B cell (primary cell): ENCODE measurements at regions not wholly inside any gene's neighbourhood (a gene's known extent, or its start where the extent isn't known, plus 50 kb on each side); places are given as distances from the start of the nearest gene placed in this dataset.

Source experiments
- ATAC-seq: fragments of 200-7000 bp; cut with Tn5 transposase; one replicate; pipeline ENCODE4 v1.10.0; 2021; ENCODE audit warnings: low read depth, mild to moderate bottlenecking, moderate number of reproducible peaks, moderate library complexity
- CTCF ChIA-PET: fragments of 350-600 bp; sonication (Branson Sonifier 250); formaldehyde crosslinking; loops from one replicate; lab custom pipeline; 2021; ENCODE audit warnings: antibody characterized with exemption, inconsistent platforms; lab: Charles Lee
- POLR2A ChIA-PET: fragments of 350-600 bp; sonication (Branson Sonifier 250); formaldehyde crosslinking; loops from one replicate; lab custom pipeline; 2021; ENCODE audit warnings: antibody characterized with exemption; lab: Charles Lee
- DNase-seq: peaks from one replicate; pipeline ENCODE4 v3.0.0; 2013
- H2AFZ ChIP-seq: 2 replicates; pipeline ENCODE4 v1.6.1; 2012; ENCODE audit warnings: mild to moderate bottlenecking, low read depth, low read length; ENCODE audit not compliant: insufficient read depth, poor library complexity, severe bottlenecking
- H3K27ac ChIP-seq, 2 donors: 1 replicate in 1 of 2; 2 replicates in 1 of 2; pipeline ENCODE4 v1.5.1; 2012 to 2013; ENCODE audit warnings: low read length in 2 of 2, mild to moderate bottlenecking in 2 of 2, moderate library complexity in 1 of 2
- H3K27me3 ChIP-seq, 4 experiments: fragments of 200-600 bp in 1 of 4; sonication (generic) in 1 of 4; replicated peaks in 1 of 4; 1 replicate in 2 of 4; 2 replicates in 2 of 4; pipeline versions ENCODE4 v1.6.1 to v1.7.0; 2013 to 2016; ENCODE audit warnings: low read length in 3 of 4, mild to moderate bottlenecking in 2 of 4, mixed read lengths in 1 of 4, moderate library complexity in 1 of 4; ENCODE audit not compliant: insufficient read depth in 4 of 4, control insufficient read depth in 3 of 4; ENCODE audit errors: control extremely low read depth in 1 of 4
- H3K36me3 ChIP-seq, 2 experiments: replicated peaks in 1 of 2; 1 replicate in 1 of 2; 2 replicates in 1 of 2; pipeline versions ENCODE4 v1.6.1 to v1.7.1; 2013; ENCODE audit warnings: low read length in 1 of 2; ENCODE audit not compliant: insufficient read depth in 2 of 2, control insufficient read depth in 1 of 2; ENCODE audit errors: control extremely low read depth in 1 of 2, extremely low read depth in 1 of 2
- H3K4me1 ChIP-seq, 2 donors: fragments of 200-600 bp in 1 of 2; sonication (generic) in 1 of 2; 1 replicate in 1 of 2; 2 replicates in 1 of 2; pipeline versions ENCODE4 v1.5.1 to v1.6.1; 2013 to 2017; ENCODE audit warnings: low read length in 2 of 2; ENCODE audit not compliant: control insufficient read depth in 2 of 2, insufficient read depth in 2 of 2
- H3K4me2 ChIP-seq: replicated peaks from 2 replicates; pipeline ENCODE3; 2012; ENCODE audit warnings: mild to moderate bottlenecking, low read depth, low read length; ENCODE audit not compliant: poor library complexity, severe bottlenecking
- H3K4me3 ChIP-seq, 5 experiments: fragments of 200-600 bp in 1 of 5; sonication (generic) in 1 of 5; 1 replicate in 3 of 5; 2 replicates in 2 of 5; pipeline versions ENCODE4 v1.5.1 to v1.7.0; 2011 to 2016; ENCODE audit warnings: low read length in 4 of 5, mild to moderate bottlenecking in 4 of 5, low read depth in 2 of 5, control low read depth in 1 of 5, moderate library complexity in 1 of 5; ENCODE audit not compliant: insufficient read depth in 1 of 5; ENCODE audit errors: control extremely low read depth in 1 of 5, extremely low read depth in 1 of 5
- H3K79me2 ChIP-seq: fragments of 200-600 bp; sonication (generic); one replicate; pipeline ENCODE4 v1.6.0; 2016; ENCODE audit warnings: low read length; ENCODE audit not compliant: control insufficient read depth, insufficient read depth
- H3K9ac ChIP-seq: fragments of 200-600 bp; sonication (generic); 2 replicates; pipeline ENCODE4 v1.6.1; 2017; ENCODE audit warnings: mild to moderate bottlenecking, low read length, moderate library complexity
- H3K9me3 ChIP-seq, 3 donors: one replicate each; pipeline versions ENCODE4 v1.6.1 to v1.7.1; 2013; ENCODE audit warnings: low read length in 2 of 3; ENCODE audit not compliant: control insufficient read depth in 2 of 3, insufficient read depth in 1 of 3; ENCODE audit errors: control extremely low read depth in 1 of 3
- H4K20me1 ChIP-seq: 2 replicates; pipeline ENCODE4 v1.6.0; 2012; ENCODE audit warnings: mild to moderate bottlenecking, low read length; ENCODE audit not compliant: insufficient read depth, control insufficient read depth, poor library complexity, severe bottlenecking
- H3K27ac Mint-ChIP-seq: one replicate; pipeline ENCODE4 v1.8.0; 2021; ENCODE audit warnings: mixed read lengths
- H3K27me3 Mint-ChIP-seq: one replicate; pipeline ENCODE4 v1.8.0; 2021; ENCODE audit warnings: mixed read lengths
- H3K4me1 Mint-ChIP-seq: one replicate; pipeline ENCODE4 v1.8.0; 2021; ENCODE audit warnings: mixed read lengths
- H3K4me3 Mint-ChIP-seq: one replicate; pipeline ENCODE4 v1.8.0; 2021; ENCODE audit warnings: mixed read lengths
- H3K9me3 Mint-ChIP-seq: one replicate; pipeline ENCODE4 v1.8.0; 2022; ENCODE audit warnings: mixed read lengths; ENCODE audit not compliant: insufficient read depth
- EZH2 ChIP-seq: IDR thresholded peaks from 2 replicates; pipeline ENCODE4 v1.6.1; 2012; ENCODE audit warnings: borderline replicate concordance, low read depth, mild to moderate bottlenecking, moderate library complexity, low read length; ENCODE audit not compliant: insufficient read depth, poor library complexity, severe bottlenecking
- WGBS: methylation state at CpG from one replicate; pipeline ENCODE4 v1.1.5; 2013; ENCODE audit warnings: missing lambda C conversion rate; ENCODE audit not compliant: insufficient coverage; 5-methylcytosine and 5-hydroxymethylcytosine counted together
- intact Hi-C: fragments of 100-400 bp; cut with micrococcal nuclease; formaldehyde crosslinking; loops from one replicate; pipeline ENCODE4 v1.10.0; 2022
- TF ChIP-seq, protein P1 (sequence below): fragments of 200-600 bp; IDR thresholded peaks from one replicate; pipeline ENCODE4 v1.8.0; 2022; ENCODE audit warnings: antibody characterized with exemption, mild to moderate bottlenecking

GRCh38 chr4:56208103-56208502 lies 179.2 kb downstream of the AASDH start:
- H3K36me3 ChIP-seq = no peaks in the 10 kb centered on the region
- ChIA-PET POLR2A (no interaction called here), CTCF (no interaction called here)
- Mint-ChIP-seq H3K27ac (no peak overlapping the region), H3K4me3 (no peak overlapping the region), H3K4me1 (no peaks in the 10 kb centered on the region), H3K9me3 (peaks cover 8% of the 10 kb centered on the region), H3K27me3 (no peaks in the 10 kb centered on the region)
- H3K4me3 ChIP-seq = no peak overlapping the region
- H3K9me3 ChIP-seq = peaks cover 2 to 11% (median 8%) of the 10 kb centered on the region in 3 donors
- H3K79me2 ChIP-seq = no peaks in the 10 kb centered on the region
- H3K4me1 ChIP-seq = no peaks in the 10 kb centered on the region
- TF ChIP-seq EZH2 = no peak
- TF ChIP-seq, protein P1, sequence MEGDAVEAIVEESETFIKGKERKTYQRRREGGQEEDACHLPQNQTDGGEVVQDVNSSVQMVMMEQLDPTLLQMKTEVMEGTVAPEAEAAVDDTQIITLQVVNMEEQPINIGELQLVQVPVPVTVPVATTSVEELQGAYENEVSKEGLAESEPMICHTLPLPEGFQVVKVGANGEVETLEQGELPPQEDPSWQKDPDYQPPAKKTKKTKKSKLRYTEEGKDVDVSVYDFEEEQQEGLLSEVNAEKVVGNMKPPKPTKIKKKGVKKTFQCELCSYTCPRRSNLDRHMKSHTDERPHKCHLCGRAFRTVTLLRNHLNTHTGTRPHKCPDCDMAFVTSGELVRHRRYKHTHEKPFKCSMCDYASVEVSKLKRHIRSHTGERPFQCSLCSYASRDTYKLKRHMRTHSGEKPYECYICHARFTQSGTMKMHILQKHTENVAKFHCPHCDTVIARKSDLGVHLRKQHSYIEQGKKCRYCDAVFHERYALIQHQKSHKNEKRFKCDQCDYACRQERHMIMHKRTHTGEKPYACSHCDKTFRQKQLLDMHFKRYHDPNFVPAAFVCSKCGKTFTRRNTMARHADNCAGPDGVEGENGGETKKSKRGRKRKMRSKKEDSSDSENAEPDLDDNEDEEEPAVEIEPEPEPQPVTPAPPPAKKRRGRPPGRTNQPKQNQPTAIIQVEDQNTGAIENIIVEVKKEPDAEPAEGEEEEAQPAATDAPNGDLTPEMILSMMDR = no peak
- H3K9ac ChIP-seq = no peak overlapping the region
- H3K27ac ChIP-seq = no peak overlapping the region
- ATAC-seq (no peak), DNase-seq (no peak)
- intact Hi-C loops = no loop called here
- no peaks in the 10 kb centered on the region for H4K20me1 ChIP-seq
- H3K27me3 ChIP-seq = no peaks in the 10 kb centered on the region
- no peak overlapping the region for H2AFZ ChIP-seq
- no peak overlapping the region for H3K4me2 ChIP-seq
- no CpG with 5 or more reads among the region's 1 CpG for WGBS

GRCh38 chr4:56206258-56206657 lies 181.0 kb downstream of the AASDH start:
- H3K27me3 Mint-ChIP-seq = no peaks in the 10 kb centered on the region
- H3K9ac ChIP-seq = no peak overlapping the region
- no peak overlapping the region for H2AFZ ChIP-seq
- peaks cover under 1% of the 10 kb centered on the region for H3K9me3 Mint-ChIP-seq
- POLR2A ChIA-PET = no interaction called here
- no peaks in the 10 kb centered on the region for H3K79me2 ChIP-seq
- H4K20me1 ChIP-seq = no peaks in the 10 kb centered on the region
- no peak overlapping the region for H3K27ac Mint-ChIP-seq
- no peak overlapping the region for H3K27ac ChIP-seq
- no peak for ATAC-seq
- no peak overlapping the region for H3K4me3 Mint-ChIP-seq
- H3K4me2 ChIP-seq = no peak overlapping the region
- no peaks in the 10 kb centered on the region for H3K4me1 ChIP-seq
- no peaks in the 10 kb centered on the region for H3K4me1 Mint-ChIP-seq
- CTCF ChIA-PET = no interaction called here
- H3K36me3 ChIP-seq = no peaks in the 10 kb centered on the region
- WGBS = 86% methylated on average over 1 of the region's 4 CpGs
- intact Hi-C loops = no loop called here
- no peak for DNase-seq
- H3K4me3 ChIP-seq = no peak overlapping the region
- peaks cover 0 to 4% (median 4%) of the 10 kb centered on the region in 3 donors for H3K9me3 ChIP-seq
- no peak for TF ChIP-seq EZH2
- TF ChIP-seq, protein P1 = no peak
- no peaks in the 10 kb centered on the region for H3K27me3 ChIP-seq
